ENCODE measurements at regions not wholly inside any gene's neighbourhood (a gene's known extent, or its start where the extent isn't known, plus 50 kb on each side); places are given as distances from the start of the nearest gene placed in this dataset.

- TF ChIP-seq CTCF (conservative IDR thresholded peaks at IDR 0.05 in 1 of 2, IDR thresholded peaks at IDR 0.05 in 1 of 2; ENCODE audit: low read depth in 1 of 2, low read length in 2 of 2) (no peak), EZH2 (IDR thresholded peaks at IDR 0.05; ENCODE audit: low read length, missing control alignments) (no peak)
Measured at GRCh38 chr2:236790963-236791362, 221.3 kb downstream of the ACKR3 start.

Data from fibroblast of lung (primary cell).